Activated CD8-positive, alpha-beta T cell treated with anti-CD3 and anti-CD28 coated beads for 36 hours (primary cell): ENCODE measurements at regions not wholly inside any gene's neighbourhood (a gene's known extent, or its start where the extent isn't known, plus 50 kb on each side); places are given as distances from the start of the nearest gene placed in this dataset.

ENCODE experiments used
- ATAC-seq: fragments of 200-7000 bp; cut with Tn5 transposase; one replicate; pipeline ENCODE4 v1.10.0; 2021; ENCODE audit warnings: mild to moderate bottlenecking, moderate library complexity
- CTCF ChIA-PET: fragments of 350-600 bp; sonication (Branson Sonifier 250); formaldehyde crosslinking; loops from one replicate; lab custom pipeline; 2021; ENCODE audit warnings: antibody characterized with exemption; lab: Charles Lee
- POLR2A ChIA-PET: fragments of 350-600 bp; sonication (Branson Sonifier 250); formaldehyde crosslinking; loops from one replicate; lab custom pipeline; 2021; ENCODE audit warnings: antibody characterized with exemption; lab: Charles Lee
- DNase-seq: peaks from one replicate; pipeline ENCODE4 v3.0.0-alpha.2; 2020
- H3K27ac Mint-ChIP-seq: one replicate; pipeline ENCODE4 v1.8.0; 2021; ENCODE audit warnings: mild to moderate bottlenecking, mixed read lengths
- H3K27me3 Mint-ChIP-seq: one replicate; pipeline ENCODE4 v1.8.0; 2021; ENCODE audit warnings: mixed read lengths
- H3K36me3 Mint-ChIP-seq: one replicate; pipeline ENCODE4 v1.8.0; 2021; ENCODE audit warnings: low read depth, mixed read lengths
- H3K4me1 Mint-ChIP-seq: one replicate; pipeline ENCODE4 v1.8.0; 2021; ENCODE audit warnings: low read depth, mixed read lengths
- H3K4me3 Mint-ChIP-seq: one replicate; pipeline ENCODE4 v1.8.0; 2021; ENCODE audit warnings: mild to moderate bottlenecking, moderate library complexity, mixed read lengths
- H3K9me3 Mint-ChIP-seq: one replicate; pipeline ENCODE4 v1.8.0; 2021; ENCODE audit warnings: mixed read lengths
- CTCF ChIP-seq: fragments of 200-600 bp; IDR thresholded peaks from one replicate; pipeline ENCODE4 v1.8.0; 2022; ENCODE audit warnings: antibody characterized with exemption, mild to moderate bottlenecking
- intact Hi-C: fragments of 100-400 bp; cut with micrococcal nuclease; formaldehyde crosslinking; loops from one replicate; pipeline ENCODE4 v1.10.0; 2022

GRCh38 chr15:62833646-62834045 is 208.9 kb upstream of the TPM1 start:
- Mint-ChIP-seq H3K9me3 (no peaks in the 10 kb centered on the region), H3K4me3 (no peak overlapping the region), H3K36me3 (no peaks in the 10 kb centered on the region), H3K27ac (no peak overlapping the region), H3K4me1 (no peaks in the 10 kb centered on the region), H3K27me3 (no peaks in the 10 kb centered on the region)
- DNase-seq (no peak), ATAC-seq (no peak)
- TF ChIP-seq CTCF: no peak
- intact Hi-C loops: no loop called here
- ChIA-PET CTCF (no interaction called here), POLR2A (no interaction called here)

GRCh38 chr15:62834686-62835329 is 207.7 kb upstream of the TPM1 start:
- no peak overlapping the region for H3K4me3 Mint-ChIP-seq
- intact Hi-C loops: no loop called here
- POLR2A ChIA-PET: no interaction called here
- TF ChIP-seq CTCF: no peak
- no peaks in the 10 kb centered on the region for H3K9me3 Mint-ChIP-seq
- no peaks in the 10 kb centered on the region for H3K36me3 Mint-ChIP-seq
- no peaks in the 10 kb centered on the region for H3K4me1 Mint-ChIP-seq
- DNase-seq: no peak
- H3K27me3 Mint-ChIP-seq: no peaks in the 10 kb centered on the region
- no peak for ATAC-seq
- CTCF ChIA-PET: no interaction called here
- no peak overlapping the region for H3K27ac Mint-ChIP-seq

- Mint-ChIP-seq H3K4me1 (no peaks in the 10 kb centered on the region), H3K9me3 (no peaks in the 10 kb centered on the region), H3K4me3 (no peak overlapping the region), H3K36me3 (no peaks in the 10 kb centered on the region), H3K27ac (no peak overlapping the region), H3K27me3 (no peaks in the 10 kb centered on the region)
- DNase-seq (no peak), ATAC-seq (no peak)
- no peak for TF ChIP-seq CTCF
- CTCF ChIA-PET: no interaction called here
- intact Hi-C loops: no loop called here
- POLR2A ChIA-PET: no interaction called here
These were observed 207.2 kb upstream of the TPM1 start for GRCh38 chr15:62835351-62835750.

DNA sequence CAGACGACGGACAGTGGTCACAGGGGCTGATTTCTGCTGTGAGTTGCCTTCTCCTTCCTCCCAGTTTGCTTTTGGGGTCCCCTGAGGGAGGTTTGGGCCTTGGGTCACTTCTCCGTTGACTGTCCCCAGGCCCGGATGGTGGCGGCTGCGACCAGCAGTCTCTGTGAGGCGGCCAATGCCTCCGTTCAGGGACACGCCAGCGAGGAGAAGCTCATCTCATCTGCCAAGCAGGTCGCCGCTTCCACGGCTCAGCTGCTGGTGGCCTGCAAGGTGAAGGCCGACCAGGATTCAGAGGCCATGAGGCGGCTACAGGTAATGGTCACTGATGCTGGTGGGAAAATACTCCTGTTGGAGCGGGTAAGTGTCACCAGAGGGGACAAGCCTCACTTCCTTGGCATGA is 206.8 kb upstream of the TPM1 start:
- no peak for DNase-seq

More for the DNA sequence above, 206.8 kb upstream of the TPM1 start:
- Mint-ChIP-seq H3K9me3 (no peaks in the 10 kb centered on the region), H3K4me1 (no peaks in the 10 kb centered on the region), H3K4me3 (no peak overlapping the region), H3K27me3 (no peaks in the 10 kb centered on the region), H3K36me3 (no peaks in the 10 kb centered on the region), H3K27ac (no peak overlapping the region)
- ChIA-PET CTCF (no interaction called here), POLR2A (no interaction called here)
- intact Hi-C loops: no loop called here
- no peak for ATAC-seq
- no peak for TF ChIP-seq CTCF
